Naive thymus-derived CD4-positive, alpha-beta T cell (primary cell): ENCODE measurements at regions not wholly inside any gene's neighbourhood (a gene's known extent, or its start where the extent isn't known, plus 50 kb on each side); places are given as distances from the start of the nearest gene placed in this dataset.

Source experiments
- ATAC-seq: fragments of 150-1000 bp; cut with Tn5 transposase; 2 replicates; pipeline ENCODE4 v1.10.0; 2021; ENCODE audit warnings: mild to moderate bottlenecking, moderate library complexity
- CTCF ChIA-PET: fragments of 350-600 bp; sonication (Branson Sonifier 250); formaldehyde crosslinking; loops from one replicate; lab custom pipeline; 2021; ENCODE audit warnings: antibody characterized with exemption; lab: Charles Lee
- POLR2A ChIA-PET: fragments of 350-600 bp; sonication (Branson Sonifier 250); formaldehyde crosslinking; loops from one replicate; lab custom pipeline; 2021; ENCODE audit warnings: antibody characterized with exemption, inconsistent platforms; lab: Charles Lee
- DNase-seq, 9 donors: peaks; one replicate each; pipeline versions ENCODE4 v3.0.0 to v3.0.0-alpha.2; 2020 to 2022; ENCODE audit warnings: mixed read lengths in 1 of 9
- H3K27ac ChIP-seq: one replicate; pipeline ENCODE4 v1.7.0; 2013; ENCODE audit warnings: mild to moderate bottlenecking, low read depth, low read length, moderate library complexity
- H3K27me3 ChIP-seq, 2 donors: one replicate each; pipeline ENCODE4 v1.7.0; 2013; ENCODE audit warnings: low read length in 2 of 2, mild to moderate bottlenecking in 2 of 2, moderate library complexity in 2 of 2; ENCODE audit not compliant: control insufficient read depth in 2 of 2, insufficient read depth in 2 of 2
- H3K36me3 ChIP-seq, 3 experiments: 1 replicate in 2 of 3; 2 replicates in 1 of 3; pipeline ENCODE4 v1.7.0; 2013; ENCODE audit warnings: low read length in 3 of 3, mild to moderate bottlenecking in 3 of 3, moderate library complexity in 1 of 3; ENCODE audit not compliant: insufficient read depth in 3 of 3, control insufficient read depth in 2 of 3
- H3K4me1 ChIP-seq, 2 donors: one replicate each; pipeline ENCODE4 v1.7.0; 2013; ENCODE audit warnings: low read length in 2 of 2, mild to moderate bottlenecking in 2 of 2, moderate library complexity in 1 of 2; ENCODE audit not compliant: control insufficient read depth in 2 of 2, insufficient read depth in 2 of 2
- H3K4me3 ChIP-seq: 2 replicates; pipeline ENCODE4 v1.7.0; 2013; ENCODE audit warnings: mild to moderate bottlenecking, low read length
- H3K9me3 ChIP-seq, 3 experiments: 1 replicate in 2 of 3; 2 replicates in 1 of 3; pipeline ENCODE4 v1.7.0; 2013; ENCODE audit warnings: low read length in 3 of 3; ENCODE audit not compliant: control insufficient read depth in 2 of 3
- H3K27ac Mint-ChIP-seq, 9 donors: one replicate each; pipeline ENCODE4 v1.8.0; 2020 to 2022; ENCODE audit warnings: mixed read lengths in 9 of 9, mild to moderate bottlenecking in 8 of 9, moderate library complexity in 5 of 9, inconsistent platforms in 2 of 9
- H3K27me3 Mint-ChIP-seq, 5 donors: one replicate each; pipeline ENCODE4 v1.8.0; 2021 to 2022; ENCODE audit warnings: mixed read lengths in 5 of 5, mild to moderate bottlenecking in 1 of 5
- H3K36me3 Mint-ChIP-seq, 5 donors: one replicate each; pipeline ENCODE4 v1.8.0; 2020 to 2022; ENCODE audit warnings: mixed read lengths in 5 of 5, mild to moderate bottlenecking in 3 of 5, inconsistent platforms in 1 of 5
- H3K4me1 Mint-ChIP-seq, 7 donors: one replicate each; pipeline ENCODE4 v1.8.0; 2020 to 2022; ENCODE audit warnings: mixed read lengths in 7 of 7, mild to moderate bottlenecking in 3 of 7, inconsistent platforms in 1 of 7
- H3K4me3 Mint-ChIP-seq, 10 donors: one replicate each; pipeline ENCODE4 v1.8.0; 2020 to 2022; ENCODE audit warnings: mild to moderate bottlenecking in 10 of 10, mixed read lengths in 10 of 10, moderate library complexity in 6 of 10, inconsistent platforms in 2 of 10
- H3K9me3 Mint-ChIP-seq, 11 donors: one replicate each; pipeline ENCODE4 v1.8.0; 2020 to 2022; ENCODE audit warnings: mixed read lengths in 11 of 11, mild to moderate bottlenecking in 4 of 11, inconsistent platforms in 1 of 11, moderate library complexity in 1 of 11
- intact Hi-C, 2 donors: fragments of 100-400 bp; cut with micrococcal nuclease; formaldehyde crosslinking; loops; one replicate each; pipeline ENCODE4 v1.15.1; 2023

GRCh38 chr12:115710104-115710564, 567.4 kb downstream of the MED13L start:
- H3K36me3 Mint-ChIP-seq: no peaks in the 10 kb centered on the region
- DNase-seq (no peak), ATAC-seq (no peak)
- POLR2A ChIA-PET: interaction anchor here (0.6 kb wide), 1 partner anchor 36 kb away, joined by 5 read pairs; no protein-coding TSS in a partner anchor
- CTCF ChIA-PET: no interaction called here
- H3K9me3 ChIP-seq: no peaks in the 10 kb centered on the region
- peaks cover 0 to 21% (median 4%) of the 10 kb centered on the region in 11 donors for H3K9me3 Mint-ChIP-seq
- intact Hi-C loops: no loop called here
- H3K27ac Mint-ChIP-seq: no peak overlapping the region
- no peak overlapping the region for H3K27ac ChIP-seq
- H3K4me1 ChIP-seq: no peaks in the 10 kb centered on the region
- H3K4me3 Mint-ChIP-seq: no peak overlapping the region
- H3K4me1 Mint-ChIP-seq: no peaks in the 10 kb centered on the region
- H3K4me3 ChIP-seq: no peak overlapping the region
- peaks cover 0 to 8% (median 4%) of the 10 kb centered on the region in 5 donors for H3K27me3 Mint-ChIP-seq
- no peaks in the 10 kb centered on the region for H3K36me3 ChIP-seq
- H3K27me3 ChIP-seq: no peaks in the 10 kb centered on the region

- Histone ChIP-seq H3K4me1 (no peaks in the 10 kb centered on the region), H3K9me3 (no peaks in the 10 kb centered on the region), H3K27ac (no peak overlapping the region), H3K36me3 (no peaks in the 10 kb centered on the region), H3K27me3 (no peaks in the 10 kb centered on the region), H3K4me3 (no peak overlapping the region)
- DNase-seq (no peak), ATAC-seq (no peak)
- peaks cover 0 to 8% (median 4%) of the 10 kb centered on the region in 5 donors for H3K27me3 Mint-ChIP-seq
- H3K4me3 Mint-ChIP-seq: no peak overlapping the region
- no peak overlapping the region for H3K27ac Mint-ChIP-seq
- no peaks in the 10 kb centered on the region for H3K4me1 Mint-ChIP-seq
- H3K36me3 Mint-ChIP-seq: no peaks in the 10 kb centered on the region
- ChIA-PET POLR2A (no interaction called here), CTCF (no interaction called here)
- peaks cover 0 to 22% (median 4%) of the 10 kb centered on the region in 11 donors for H3K9me3 Mint-ChIP-seq
- intact Hi-C loops: no loop called here
Observed at GRCh38 chr12:115709540-115710011, 567.9 kb downstream of the MED13L start.

GRCh38 chr12:115708801-115709200, 568.7 kb downstream of the MED13L start:
- no peak for DNase-seq
- Mint-ChIP-seq H3K9me3 (peaks cover 0 to 17% (median 5%) of the 10 kb centered on the region in 11 donors), H3K4me3 (no peak overlapping the region), H3K36me3 (no peaks in the 10 kb centered on the region), H3K27ac (no peak overlapping the region), H3K4me1 (no peaks in the 10 kb centered on the region), H3K27me3 (peaks cover 0 to 8% (median 4%) of the 10 kb centered on the region in 5 donors)
- ChIA-PET POLR2A (no interaction called here), CTCF (no interaction called here)
- Histone ChIP-seq H3K9me3 (no peaks in the 10 kb centered on the region), H3K27ac (no peak overlapping the region), H3K36me3 (no peaks in the 10 kb centered on the region), H3K4me1 (no peaks in the 10 kb centered on the region), H3K27me3 (no peaks in the 10 kb centered on the region), H3K4me3 (no peak overlapping the region)
- ATAC-seq: no peak
- intact Hi-C loops: no loop called here

GRCh38 chr12:115700896-115701465, 576.5 kb downstream of the MED13L start:
- Histone ChIP-seq H3K27me3 (no peaks in the 10 kb centered on the region), H3K36me3 (no peaks in the 10 kb centered on the region), H3K4me3 (no peak overlapping the region), H3K27ac (no peak overlapping the region), H3K4me1 (no peaks in the 10 kb centered on the region), H3K9me3 (no peaks in the 10 kb centered on the region)
- ATAC-seq (no peak), DNase-seq (no peak)
- no peaks in the 10 kb centered on the region for H3K4me1 Mint-ChIP-seq
- H3K36me3 Mint-ChIP-seq: no peaks in the 10 kb centered on the region
- peaks cover 0 to 7% (median 5%) of the 10 kb centered on the region in 5 donors for H3K27me3 Mint-ChIP-seq
- intact Hi-C loops: no loop called here
- peaks cover 1 to 27% (median 7%) of the 10 kb centered on the region in 11 donors for H3K9me3 Mint-ChIP-seq
- POLR2A ChIA-PET: no interaction called here
- no peak overlapping the region for H3K27ac Mint-ChIP-seq
- H3K4me3 Mint-ChIP-seq: no peak overlapping the region
- CTCF ChIA-PET: no interaction called here

GRCh38 chr12:115700081-115700480, 577.4 kb downstream of the MED13L start:
- Histone ChIP-seq H3K9me3 (no peaks in the 10 kb centered on the region), H3K4me3 (no peak overlapping the region), H3K27ac (no peak overlapping the region), H3K4me1 (no peaks in the 10 kb centered on the region), H3K27me3 (no peaks in the 10 kb centered on the region), H3K36me3 (no peaks in the 10 kb centered on the region)
- intact Hi-C loops: no loop called here
- ChIA-PET POLR2A (no interaction called here), CTCF (no interaction called here)
- no peaks in the 10 kb centered on the region for H3K4me1 Mint-ChIP-seq
- peaks cover 0 to 27% (median 5%) of the 10 kb centered on the region in 11 donors for H3K9me3 Mint-ChIP-seq
- DNase-seq (no peak), ATAC-seq (no peak)
- H3K4me3 Mint-ChIP-seq: no peak overlapping the region
- peaks cover 0 to 12% (median 7%) of the 10 kb centered on the region in 5 donors for H3K27me3 Mint-ChIP-seq
- H3K27ac Mint-ChIP-seq: no peak overlapping the region
- no peaks in the 10 kb centered on the region for H3K36me3 Mint-ChIP-seq

- no peak overlapping the region for H3K27ac ChIP-seq
- Mint-ChIP-seq H3K4me3 (no peak overlapping the region), H3K4me1 (no peaks in the 10 kb centered on the region), H3K9me3 (peaks cover 0 to 31% (median 5%) of the 10 kb centered on the region in 11 donors), H3K27me3 (peaks cover 0 to 17% (median 7%) of the 10 kb centered on the region in 5 donors), H3K27ac (no peak overlapping the region), H3K36me3 (no peaks in the 10 kb centered on the region)
- H3K4me3 ChIP-seq: no peak overlapping the region
- DNase-seq (no peak), ATAC-seq (no peak)
- ChIA-PET POLR2A (no interaction called here), CTCF (no interaction called here)
- no peaks in the 10 kb centered on the region for H3K4me1 ChIP-seq
- no peaks in the 10 kb centered on the region for H3K9me3 ChIP-seq
- intact Hi-C loops: no loop called here
- H3K36me3 ChIP-seq: no peaks in the 10 kb centered on the region
- H3K27me3 ChIP-seq: no peaks in the 10 kb centered on the region
Observed at GRCh38 chr12:115698257-115698656, 579.2 kb downstream of the MED13L start.

GRCh38 chr12:115697340-115697739, 580.2 kb downstream of the MED13L start:
- Histone ChIP-seq H3K36me3 (no peaks in the 10 kb centered on the region), H3K27me3 (no peaks in the 10 kb centered on the region), H3K9me3 (no peaks in the 10 kb centered on the region), H3K4me1 (no peaks in the 10 kb centered on the region), H3K27ac (no peak overlapping the region), H3K4me3 (no peak overlapping the region)
- Mint-ChIP-seq H3K4me3 (no peak overlapping the region), H3K27me3 (peaks cover 0 to 17% (median 7%) of the 10 kb centered on the region in 5 donors), H3K4me1 (no peaks in the 10 kb centered on the region), H3K27ac (no peak overlapping the region), H3K9me3 (peaks cover 0 to 31% (median 5%) of the 10 kb centered on the region in 11 donors), H3K36me3 (no peaks in the 10 kb centered on the region)
- DNase-seq: no peak
- ATAC-seq: no peak
- intact Hi-C loops: no loop called here
- POLR2A ChIA-PET: no interaction called here
- CTCF ChIA-PET: no interaction called here
